ENCODE measurements at regions not wholly inside any gene's neighbourhood (a gene's known extent, or its start where the extent isn't known, plus 50 kb on each side); places are given as distances from the start of the nearest gene placed in this dataset.
A peak's percentile ranks its signal among the peaks of the same experiment; 100 is the strongest.
"Not testable (repeated sequence)": the region's sequence is repeated elsewhere in the genome, so short reads cannot be mapped to it uniquely, and the experiment has no call there.

GRCh38 chr18:78794071-78794430 lies 185.6 kb upstream of the SALL3 start:
- Mint-ChIP-seq H3K36me3 (ENCODE audit: low read depth) (no peaks in the 10 kb centered on the region), H3K4me3 (no peak overlapping the region), H3K27me3 (ENCODE audit: low read depth, poor library complexity) (no peaks in the 10 kb centered on the region), H3K27ac (no peak overlapping the region), H3K4me1 (no peaks in the 10 kb centered on the region), H3K9me3 (peaks cover 9% of the 10 kb centered on the region)
- no peak for DNase-seq
- TF ChIP-seq CTCF (IDR thresholded peaks at IDR 0.05): no peak

- peak overlapping the region; percentile 42 for H3K27ac Mint-ChIP-seq
- no peaks in the 10 kb centered on the region for H3K36me3 Mint-ChIP-seq (ENCODE audit: low read depth)
- no peak for DNase-seq
- no peak for TF ChIP-seq CTCF (IDR thresholded peaks at IDR 0.05)
- no peaks in the 10 kb centered on the region for H3K4me1 Mint-ChIP-seq
- H3K4me3 Mint-ChIP-seq: no peak overlapping the region
- no peaks in the 10 kb centered on the region for H3K27me3 Mint-ChIP-seq (ENCODE audit: low read depth, poor library complexity)
- H3K9me3 Mint-ChIP-seq: peaks cover 9% of the 10 kb centered on the region
Observed at GRCh38 chr18:78796693-78797455, 182.7 kb upstream of the SALL3 start.

GRCh38 chr18:78797499-78797898 lies 182.1 kb upstream of the SALL3 start:
- Mint-ChIP-seq H3K36me3 (ENCODE audit: low read depth) (no peaks in the 10 kb centered on the region), H3K27ac (no peak overlapping the region), H3K9me3 (peaks cover 9% of the 10 kb centered on the region), H3K27me3 (ENCODE audit: low read depth, poor library complexity) (no peaks in the 10 kb centered on the region), H3K4me3 (no peak overlapping the region), H3K4me1 (no peaks in the 10 kb centered on the region)
- no peak for TF ChIP-seq CTCF (IDR thresholded peaks at IDR 0.05)
- DNase-seq: no peak

- Mint-ChIP-seq H3K4me1 (no peaks in the 10 kb centered on the region), H3K27ac (no peak overlapping the region), H3K4me3 (no peak overlapping the region), H3K36me3 (ENCODE audit: low read depth) (no peaks in the 10 kb centered on the region), H3K27me3 (ENCODE audit: low read depth, poor library complexity) (no peaks in the 10 kb centered on the region), H3K9me3 (peaks cover 9% of the 10 kb centered on the region)
- no peak for DNase-seq
- no peak for TF ChIP-seq CTCF (IDR thresholded peaks at IDR 0.05)
Observed at GRCh38 chr18:78798402-78799175, 181.0 kb upstream of the SALL3 start.

GRCh38 chr18:78799382-78800089 lies 180.1 kb upstream of the SALL3 start:
- TF ChIP-seq CTCF (IDR thresholded peaks at IDR 0.05): no peak
- Mint-ChIP-seq H3K36me3 (ENCODE audit: low read depth) (no peaks in the 10 kb centered on the region), H3K27ac (no peak overlapping the region), H3K9me3 (peaks cover 9% of the 10 kb centered on the region), H3K4me1 (no peaks in the 10 kb centered on the region), H3K27me3 (ENCODE audit: low read depth, poor library complexity) (no peaks in the 10 kb centered on the region), H3K4me3 (no peak overlapping the region)
- no peak for DNase-seq

GRCh38 chr18:78800102-78800851 lies 179.3 kb upstream of the SALL3 start:
- not testable (repeated sequence) for H3K36me3 Mint-ChIP-seq (ENCODE audit: low read depth); H3K4me3 Mint-ChIP-seq; H3K27ac Mint-ChIP-seq; H3K4me1 Mint-ChIP-seq; H3K27me3 Mint-ChIP-seq (ENCODE audit: low read depth, poor library complexity); DNase-seq
- H3K9me3 Mint-ChIP-seq: peaks cover 12% of the 10 kb centered on the region
